GM12878 (cell line): ENCODE measurements at regions not wholly inside any gene's neighbourhood (a gene's known extent, or its start where the extent isn't known, plus 50 kb on each side); places are given as distances from the start of the nearest gene placed in this dataset.

ENCODE experiments used
- ATAC-seq: fragments of 200-7000 bp; cut with Tn5 transposase; 3 replicates; pipeline ENCODE4 v1.9.1; 2020; ENCODE audit warnings: mild to moderate bottlenecking, moderate library complexity
- BruUV-seq: library from RNA; stranded (reverse); fragments of 400-500 nt; replicated peaks from 2 replicates; lab custom pipeline; 2021; lab: Mats Ljungman, UMichigan
- CTCF ChIA-PET: fragments of 300-600 bp; sonication (Branson Sonifier 250); formaldehyde crosslinking; extraction: SDS; loops from one replicate; lab custom pipeline; 2021; ENCODE audit warnings: inconsistent platforms; lab: Yijun Ruan, JAX
- POLR2A ChIA-PET: fragments of 350-600 bp; formaldehyde crosslinking; extraction: SDS; loops from one replicate; lab custom pipeline; 2021; ENCODE audit warnings: inconsistent platforms; lab: Charles Lee
- RAD21 ChIA-PET: fragments of 300-600 bp; sonication (Branson Sonifier 250); formaldehyde crosslinking; loops from one replicate; lab custom pipeline; 2023; ENCODE audit warnings: antibody characterized with exemption; ENCODE audit not compliant: unreplicated experiment; lab: Charles Lee
- SMC1A ChIA-PET: fragments of 300-600 bp; sonication (Branson Sonifier 250); formaldehyde crosslinking; loops from one replicate; lab custom pipeline; 2023; ENCODE audit not compliant: unreplicated experiment, uncharacterized antibody; lab: Charles Lee
- DNase-seq: peaks from one replicate; pipeline ENCODE4 v3.0.0-alpha.2; 2011; ENCODE audit warnings: low read depth, low spot score
- FAIRE-seq: peaks from 3 replicates; lab custom pipeline; 2011; peaks lifted over from hg19 to GRCh38; lab: Jason Lieb, UNC
- H2AFZ ChIP-seq: 2 replicates; pipeline ENCODE4 v1.6.0; 2011; ENCODE audit warnings: low read depth, low read length, control low read depth; ENCODE audit not compliant: control insufficient read depth
- H3K27ac ChIP-seq: 2 replicates; pipeline ENCODE4 v1.5.1; 2011; ENCODE audit warnings: control low read depth; ENCODE audit not compliant: control insufficient read depth, insufficient read depth
- H3K27me3 ChIP-seq, 2 experiments: replicated peaks in 1 of 2; 2 replicates each; pipeline versions ENCODE4 v1.6.0 to v1.6.1; 2011; ENCODE audit warnings: low read length in 1 of 2; ENCODE audit not compliant: control insufficient read depth in 2 of 2, insufficient read depth in 2 of 2
- H3K36me3 ChIP-seq, 2 experiments: 2 replicates each; pipeline ENCODE4 v1.5.1; 2011; ENCODE audit warnings: low read length in 1 of 2; ENCODE audit not compliant: control insufficient read depth in 2 of 2, insufficient read depth in 2 of 2
- H3K4me1 ChIP-seq: 2 replicates; pipeline ENCODE4 v1.6.1; 2011; ENCODE audit warnings: mild to moderate bottlenecking, low read length, moderate library complexity, mixed read lengths; ENCODE audit not compliant: control insufficient read depth, insufficient read depth
- H3K4me2 ChIP-seq: 2 replicates; pipeline ENCODE4 v1.6.0; 2011; ENCODE audit warnings: control low read depth; ENCODE audit not compliant: control insufficient read depth, insufficient read depth
- H3K4me3 ChIP-seq: fragments of 200-600 bp; sonication (generic); 2 replicates; pipeline ENCODE4 v1.5.1; 2016
- H3K79me2 ChIP-seq: 2 replicates; pipeline ENCODE4 v1.6.0; 2011; ENCODE audit warnings: low read length; ENCODE audit not compliant: control insufficient read depth, insufficient read depth
- H3K9ac ChIP-seq: 2 replicates; pipeline ENCODE4 v1.8.0; 2011; ENCODE audit warnings: low read length, control low read depth, mixed read lengths; ENCODE audit not compliant: control insufficient read depth, insufficient read depth
- H3K9me3 ChIP-seq: replicated peaks from 3 replicates; pipeline ENCODE4 v1.5.1; 2011; ENCODE audit warnings: mild to moderate bottlenecking, low read length; ENCODE audit not compliant: control insufficient read depth, insufficient read depth
- H4K20me1 ChIP-seq: 2 replicates; pipeline ENCODE4 v1.6.0; 2011; ENCODE audit not compliant: control insufficient read depth, insufficient read depth
- ATF7 ChIP-seq: fragments of 450-650 bp; IDR thresholded peaks from 2 replicates; pipeline ENCODE4 v1.6.1; 2016; ENCODE audit warnings: low read depth, mild to moderate bottlenecking
- BCL3 ChIP-seq: IDR thresholded peaks from 2 replicates; pipeline ENCODE4 v1.6.1; 2011; ENCODE audit warnings: borderline replicate concordance, low read depth, mild to moderate bottlenecking, moderate library complexity, low read length; ENCODE audit not compliant: insufficient read depth, poor library complexity, severe bottlenecking
- BMI1 ChIP-seq: fragments of 450-650 bp; IDR thresholded peaks from 2 replicates; pipeline ENCODE4 v1.6.1; 2016; ENCODE audit warnings: mild to moderate bottlenecking, moderate library complexity, borderline replicate concordance
- E2F8 ChIP-seq: fragments of 450-650 bp; IDR thresholded peaks from 2 replicates; pipeline ENCODE4 v1.6.1; 2018; ENCODE audit warnings: mild to moderate bottlenecking, low read depth, moderate library complexity; ENCODE audit not compliant: partially characterized antibody
- NRF1 ChIP-seq: conservative IDR thresholded peaks from 2 replicates; pipeline ENCODE4 v1.6.1; 2011; ENCODE audit warnings: mild to moderate bottlenecking, low read depth, low read length, improper control_type of control experiment
- POLR2A ChIP-seq: IDR thresholded peaks from 2 replicates; pipeline ENCODE4 v1.6.1; 2011; ENCODE audit warnings: low read depth, mild to moderate bottlenecking, low read length
- RCOR1 ChIP-seq: conservative IDR thresholded peaks from 2 replicates; pipeline ENCODE4 v1.6.1; 2012; ENCODE audit warnings: low read depth, low read length, improper control_type of control experiment
- SMARCA5 ChIP-seq: fragments of 450-650 bp; IDR thresholded peaks from 2 replicates; pipeline ENCODE4 v1.6.1; 2017; ENCODE audit warnings: mild to moderate bottlenecking
- SREBF2 ChIP-seq: IDR thresholded peaks from 2 replicates; pipeline ENCODE4 v1.6.1; 2012; ENCODE audit warnings: mild to moderate bottlenecking, low read length
- TCF12 ChIP-seq: IDR thresholded peaks from 2 replicates; pipeline ENCODE4 v1.6.1; 2011; ENCODE audit warnings: low read depth, mild to moderate bottlenecking, low read length
- YBX1 ChIP-seq: fragments of 450-650 bp; IDR thresholded peaks from 2 replicates; pipeline ENCODE4 v1.6.1; 2016; ENCODE audit warnings: antibody characterized with exemption
- ZBTB11 ChIP-seq: fragments of 450-650 bp; formaldehyde crosslinking; IDR thresholded peaks from 2 replicates; pipeline ENCODE4 v1.5.0; 2022; ENCODE audit warnings: mild to moderate bottlenecking, missing genetic modification characterization
- ZBTB33 ChIP-seq: fragments of 450-650 bp; IDR thresholded peaks from 2 replicates; pipeline ENCODE4 v1.6.1; 2017; ENCODE audit warnings: mild to moderate bottlenecking
- WGBS: methylation state at CpG from one replicate; pipeline ENCODE4 v1.1.6; 2016; ENCODE audit warnings: low lambda C conversion rate; ENCODE audit not compliant: insufficient replicate concordance, insufficient coverage; ENCODE audit errors: missing lambda C conversion rate; 5-methylcytosine and 5-hydroxymethylcytosine counted together
- in situ Hi-C: fragments of 300-500 bp; cut with MboI; formaldehyde crosslinking; loops from 9 replicates; pipeline ENCODE4 v1.14.3; 2018; ENCODE audit warnings: mixed read lengths
- intact Hi-C: fragments of 100-400 bp; cut with micrococcal nuclease; formaldehyde crosslinking; loops from one replicate; pipeline ENCODE4 v1.14.2; 2022; ENCODE audit not compliant: unreplicated experiment

GRCh38 chr1:60893136-60893930, 189.0 kb upstream of the NFIA start:
- POLR2A ChIA-PET = no interaction called here
- H3K27me3 ChIP-seq = no peaks in the 10 kb centered on the region
- H3K36me3 ChIP-seq = no peaks in the 10 kb centered on the region
- intact Hi-C loops = no loop called here
- H2AFZ ChIP-seq = no peak overlapping the region
- RAD21 ChIA-PET = interaction anchor here (0.6 kb wide), 1 partner anchor 39 kb away, joined by 3 read pairs; no protein-coding TSS in a partner anchor
- no peak overlapping the region for H3K4me2 ChIP-seq
- no peaks in the 10 kb centered on the region for H3K4me1 ChIP-seq
- no peak overlapping the region for H3K9ac ChIP-seq
- no peak overlapping the region for H3K4me3 ChIP-seq
- SMC1A ChIA-PET = no interaction called here
- in situ Hi-C loops = no loop called here
- no peaks in the 10 kb centered on the region for H3K79me2 ChIP-seq
- no TSS peak for BruUV-seq
- 29% methylated on average over 11 of the region's 11 CpGs for WGBS
- H3K9me3 ChIP-seq = no peaks in the 10 kb centered on the region
- CTCF ChIA-PET = interaction anchor here (1.2 to 1.3 kb wide), 2 partner anchors 9 to 13 kb away, joined by 3 to 4 read pairs; no protein-coding TSS in a partner anchor
- DNase-seq (no peak), ATAC-seq (no peak), FAIRE-seq (no peak)
- H4K20me1 ChIP-seq = no peaks in the 10 kb centered on the region
- H3K27ac ChIP-seq = no peak overlapping the region
- TF ChIP-seq E2F8 (no peak), YBX1 (no peak), ZBTB33 (no peak), POLR2A (no peak), RCOR1 (no peak), ZBTB11 (CRISPR knock-in tag) (no peak), SMARCA5 (no peak), TCF12 (no peak), ATF7 (no peak), SREBF2 (no peak), BCL3 (no peak), BMI1 (no peak), NRF1 (no peak)
